Upper lobe of left lung (tissue), 4 donors: ENCODE measurements at regions not wholly inside any gene's neighbourhood (a gene's known extent, or its start where the extent isn't known, plus 50 kb on each side); places are given as distances from the start of the nearest gene placed in this dataset.

Experiments used
- CTCF ChIP-seq, 6 experiments: fragments of 450-650 bp in 4 of 6; fragments of 200-600 bp in 2 of 6; sonication (generic) in 2 of 6; IDR thresholded peaks; one replicate each; pipeline ENCODE4 v1.5.1; 2016 to 2019; ENCODE audit warnings: antibody characterized with exemption in 6 of 6
- EP300 ChIP-seq, 4 donors: sonication (generic); formaldehyde crosslinking; IDR thresholded peaks; one replicate each; pipeline ENCODE4 v1.5.1; 2017; ENCODE audit warnings: antibody characterized with exemption in 4 of 4, control low read depth in 2 of 4
- POLR2AphosphoS5 ChIP-seq, 2 donors: sonication (generic); formaldehyde crosslinking; IDR thresholded peaks; one replicate each; pipeline ENCODE4 v1.5.1; 2017; ENCODE audit warnings: antibody characterized with exemption in 2 of 2

GRCh38 chr11:21634491-21634890, 558.4 kb upstream of the ANO5 start:
- TF ChIP-seq CTCF (IDR thresholded peaks at IDR 0.05) (no peak), EP300 (IDR thresholded peaks at IDR 0.05) (no peak), POLR2AphosphoS5 (IDR thresholded peaks at IDR 0.05) (no peak)
